Psoas muscle (tissue), 7 donors: ENCODE measurements at regions not wholly inside any gene's neighbourhood (a gene's known extent, or its start where the extent isn't known, plus 50 kb on each side); places are given as distances from the start of the nearest gene placed in this dataset.

Experiments used
- ATAC-seq, 4 donors: fragments of 200-7000 bp; cut with Tn5 transposase; one replicate each; pipeline ENCODE4 v1.9.1; 2020; ENCODE audit warnings: moderate library complexity in 3 of 4, mild to moderate bottlenecking in 2 of 4
- DNase-seq, 2 donors: peaks; one replicate each; pipeline ENCODE4 v3.0.0-alpha.2; 2020
- H3K27ac ChIP-seq: fragments of 200-600 bp; one replicate; pipeline ENCODE4 v1.8.0; 2022
- H3K27me3 ChIP-seq, 3 donors: fragments of 200-600 bp in 1 of 3; one replicate each; pipeline versions ENCODE4 v1.6.1 to v1.8.0; 2013 to 2022; ENCODE audit warnings: low read length in 2 of 3, mild to moderate bottlenecking in 2 of 3, moderate library complexity in 1 of 3; ENCODE audit not compliant: insufficient read depth in 3 of 3
- H3K36me3 ChIP-seq, 2 donors: fragments of 200-600 bp in 1 of 2; one replicate each; pipeline versions ENCODE4 v1.6.1 to v1.8.0; 2013 to 2022; ENCODE audit warnings: low read depth in 1 of 2, mild to moderate bottlenecking in 1 of 2, moderate library complexity in 1 of 2; ENCODE audit not compliant: insufficient read depth in 1 of 2
- H3K4me1 ChIP-seq: fragments of 200-600 bp; one replicate; pipeline ENCODE4 v1.8.0; 2022
- H3K4me3 ChIP-seq: fragments of 200-600 bp; one replicate; pipeline ENCODE4 v1.8.0; 2022; ENCODE audit warnings: mild to moderate bottlenecking
- H3K9me3 ChIP-seq: fragments of 200-600 bp; one replicate; pipeline ENCODE4 v1.8.0; 2022
- WGBS, 3 donors: extraction: QIAGEN DNeasy Blood & Tissue Kit; methylation state at CpG; one replicate each; pipeline versions ENCODE4 v1.1.6 to v1.1.7; 2013; 5-methylcytosine and 5-hydroxymethylcytosine counted together
- intact Hi-C, 2 donors: fragments of 100-400 bp; cut with DNase I; formaldehyde crosslinking; loops; one replicate each; pipeline versions ENCODE4 v1.11.0 to v1.14.2; 2022
- TF ChIP-seq, protein P1 (sequence below): fragments of 200-600 bp; IDR thresholded peaks from one replicate; pipeline ENCODE4 v1.8.0; 2022; ENCODE audit warnings: antibody characterized with exemption
- donor health status: healthy with polysubstance abuse.
- donor health status: DM: no; HTN: no; CAD: no; lungs with moderate emphysema.
- donor health status: Bipolar disorder and iron deficiency.
- donor health status: healthy.
- donor health status: DM: yes; HTN: yes; CAD: no.
- donor health status: DM: no; HTN: no; CAD: no.
- donor health status: DM: yes; HTN: yes; CAD: no.

DNA sequence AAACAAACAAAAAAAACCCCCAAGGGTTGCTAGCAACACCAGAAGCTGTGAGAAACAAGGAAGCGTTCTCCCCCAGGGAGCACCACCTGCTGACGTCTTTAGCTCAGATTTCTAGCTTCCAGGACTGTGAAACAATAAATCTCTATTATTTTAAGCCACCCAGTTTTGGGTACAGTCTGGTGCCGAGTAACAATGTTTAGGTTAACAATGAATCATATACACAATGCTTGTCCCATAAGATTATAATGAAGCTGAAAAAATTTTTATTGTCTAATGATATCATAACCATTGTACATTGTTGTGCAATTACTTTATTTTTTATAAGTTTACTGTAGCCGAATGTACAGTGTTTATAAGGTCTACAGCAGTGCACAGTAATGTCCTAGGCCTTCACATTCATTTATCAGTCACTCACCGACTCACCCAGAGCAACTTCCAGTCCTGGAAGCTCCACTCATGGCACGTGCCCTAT is 72.1 kb upstream of the CAB39 start:
- ATAC-seq: no peak
- 74 to 78% (median 74%) methylated on average over 6 of the region's 6 CpGs for WGBS, 3 donors
- no peaks in the 10 kb centered on the region for H3K9me3 ChIP-seq
- no peaks in the 10 kb centered on the region for H3K27me3 ChIP-seq
- no peak overlapping the region for H3K4me3 ChIP-seq
- intact Hi-C loops: no loop called here
- no peak overlapping the region for H3K27ac ChIP-seq
- no peaks in the 10 kb centered on the region for H3K36me3 ChIP-seq
- no peak for DNase-seq
- TF ChIP-seq, protein P1, sequence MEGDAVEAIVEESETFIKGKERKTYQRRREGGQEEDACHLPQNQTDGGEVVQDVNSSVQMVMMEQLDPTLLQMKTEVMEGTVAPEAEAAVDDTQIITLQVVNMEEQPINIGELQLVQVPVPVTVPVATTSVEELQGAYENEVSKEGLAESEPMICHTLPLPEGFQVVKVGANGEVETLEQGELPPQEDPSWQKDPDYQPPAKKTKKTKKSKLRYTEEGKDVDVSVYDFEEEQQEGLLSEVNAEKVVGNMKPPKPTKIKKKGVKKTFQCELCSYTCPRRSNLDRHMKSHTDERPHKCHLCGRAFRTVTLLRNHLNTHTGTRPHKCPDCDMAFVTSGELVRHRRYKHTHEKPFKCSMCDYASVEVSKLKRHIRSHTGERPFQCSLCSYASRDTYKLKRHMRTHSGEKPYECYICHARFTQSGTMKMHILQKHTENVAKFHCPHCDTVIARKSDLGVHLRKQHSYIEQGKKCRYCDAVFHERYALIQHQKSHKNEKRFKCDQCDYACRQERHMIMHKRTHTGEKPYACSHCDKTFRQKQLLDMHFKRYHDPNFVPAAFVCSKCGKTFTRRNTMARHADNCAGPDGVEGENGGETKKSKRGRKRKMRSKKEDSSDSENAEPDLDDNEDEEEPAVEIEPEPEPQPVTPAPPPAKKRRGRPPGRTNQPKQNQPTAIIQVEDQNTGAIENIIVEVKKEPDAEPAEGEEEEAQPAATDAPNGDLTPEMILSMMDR: no peak
- no peaks in the 10 kb centered on the region for H3K4me1 ChIP-seq

DNA sequence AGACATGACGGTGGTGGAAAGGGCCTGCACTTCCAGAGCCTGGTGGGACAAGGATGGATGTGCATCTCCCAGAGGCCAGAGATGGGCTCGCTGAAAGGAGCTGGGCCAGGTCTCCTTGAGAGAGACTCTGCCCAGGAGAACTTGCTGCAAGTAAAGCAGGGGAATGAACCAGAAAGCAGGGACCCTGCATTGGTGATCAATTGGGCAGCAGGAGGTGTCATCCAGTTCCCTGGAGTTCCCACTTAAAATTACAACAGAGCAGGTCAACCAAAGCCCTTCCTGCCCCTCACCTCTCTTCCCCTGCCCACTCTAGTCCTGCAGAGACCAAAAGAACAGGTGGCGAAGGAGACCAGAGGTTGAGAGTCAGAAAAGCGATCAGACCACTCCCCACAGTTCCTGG is 69.7 kb upstream of the CAB39 start:
- no peaks in the 10 kb centered on the region for H3K9me3 ChIP-seq
- H3K27me3 ChIP-seq: no peaks in the 10 kb centered on the region
- DNase-seq: no peak
- no peak for ATAC-seq
- 93 to 99% (median 93%) methylated on average over 4 of the region's 4 CpGs for WGBS, 3 donors
- intact Hi-C loops: no loop called here
- no peak overlapping the region for H3K27ac ChIP-seq
- no peaks in the 10 kb centered on the region for H3K36me3 ChIP-seq
- H3K4me3 ChIP-seq: no peak overlapping the region
- no peaks in the 10 kb centered on the region for H3K4me1 ChIP-seq
- TF ChIP-seq, protein P1: no peak

DNA sequence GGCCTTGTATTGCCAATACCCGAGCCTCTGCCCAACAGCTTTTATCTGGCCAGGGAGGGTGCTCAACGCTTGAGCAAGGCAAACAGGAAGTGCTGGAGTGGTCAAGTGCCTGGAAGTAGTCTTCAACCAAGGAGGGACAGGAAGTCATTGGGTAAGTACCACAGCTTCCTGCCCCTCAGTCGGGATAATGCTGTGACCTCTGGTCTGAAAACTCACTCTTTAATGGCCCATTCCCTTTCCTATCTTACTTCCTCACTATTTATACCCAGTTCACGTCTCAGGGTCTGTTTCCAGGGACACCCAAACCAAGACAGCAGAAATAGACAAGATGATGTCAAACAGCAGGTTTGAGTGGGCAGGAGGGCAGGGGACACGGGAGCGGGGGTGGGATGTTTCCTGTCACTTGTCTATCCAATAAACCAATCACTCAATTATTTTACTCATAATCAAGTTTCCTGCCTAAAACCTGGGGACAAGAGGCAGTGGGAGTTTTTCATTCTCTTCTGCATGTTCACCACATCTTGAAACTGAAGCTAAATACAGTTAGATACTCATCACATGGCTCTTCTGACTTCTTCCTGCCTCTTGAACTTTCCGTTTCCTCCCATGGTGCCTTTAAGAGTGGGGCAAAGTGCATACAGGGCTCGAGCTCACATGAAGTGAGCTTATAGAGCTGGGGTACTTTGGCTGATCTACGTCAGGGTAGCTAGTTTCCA is 68.9 kb upstream of the CAB39 start:
- Histone ChIP-seq H3K27me3 (no peaks in the 10 kb centered on the region), H3K27ac (no peak overlapping the region), H3K36me3 (no peaks in the 10 kb centered on the region), H3K4me1 (no peaks in the 10 kb centered on the region), H3K4me3 (no peak overlapping the region), H3K9me3 (no peaks in the 10 kb centered on the region)
- intact Hi-C loops: no loop called here
- TF ChIP-seq, protein P1: no peak
- 67 to 69% (median 67%) methylated on average over 9 of the region's 9 CpGs for WGBS, 3 donors
- DNase-seq: peak in 1 of 2 donors; percentile 20
- peak in 3 of 4 donors; percentile 49 to 51 (median 50) for ATAC-seq

DNA sequence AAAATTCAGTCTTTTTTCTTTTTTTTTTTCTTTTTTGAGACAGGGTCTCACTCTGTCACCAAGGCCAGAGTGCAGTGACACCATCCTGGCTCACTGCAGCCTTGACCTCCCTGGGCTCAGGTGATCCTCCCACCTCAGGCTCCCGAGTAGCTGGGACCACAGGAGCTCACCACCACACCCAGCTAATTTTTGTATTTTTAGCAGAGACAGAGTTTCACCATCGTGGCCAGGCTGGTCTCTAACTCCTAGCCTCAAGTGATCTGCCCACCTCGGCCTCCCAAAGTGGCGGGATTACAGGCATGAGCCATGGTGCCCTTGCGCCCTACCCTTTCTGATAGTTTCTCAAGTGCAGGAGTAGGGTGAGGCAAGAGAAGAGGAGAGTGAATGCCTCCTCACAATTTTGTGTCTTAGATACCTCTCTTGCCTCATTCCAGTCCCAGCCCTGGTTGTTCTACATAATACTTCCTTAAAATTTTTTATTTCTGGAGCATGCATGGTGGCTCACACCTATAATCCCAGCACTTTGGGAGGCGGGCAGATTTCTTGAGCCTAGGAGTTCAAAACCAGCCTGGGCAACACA is 68.2 kb upstream of the CAB39 start:
- Histone ChIP-seq H3K4me3 (no peak overlapping the region), H3K27ac (no peak overlapping the region), H3K36me3 (no peaks in the 10 kb centered on the region), H3K9me3 (no peaks in the 10 kb centered on the region), H3K27me3 (no peaks in the 10 kb centered on the region), H3K4me1 (no peaks in the 10 kb centered on the region)
- TF ChIP-seq, protein P1: no peak
- no peak for ATAC-seq
- no peak for DNase-seq
- intact Hi-C loops: no loop called here
- 89 to 91% (median 90%) methylated on average over 6 of the region's 6 CpGs for WGBS, 3 donors
